Fibroblast of lung (primary cell): ENCODE measurements at regions not wholly inside any gene's neighbourhood (a gene's known extent, or its start where the extent isn't known, plus 50 kb on each side); places are given as distances from the start of the nearest gene placed in this dataset.

Experiments used
- DNase-seq, 2 donors: peaks; one replicate each; pipeline versions ENCODE4 v3.0.0 to v3.0.0-alpha.2; 2010; ENCODE audit warnings: low read depth in 2 of 2
- H2AFZ ChIP-seq: 2 replicates; pipeline ENCODE4 v1.5.1; 2012; ENCODE audit warnings: low read length, control low read depth, inconsistent platforms
- H3K27ac ChIP-seq: 2 replicates; pipeline ENCODE4 v1.5.1; 2011; ENCODE audit warnings: low read length, control low read depth; ENCODE audit not compliant: insufficient read depth
- H3K27me3 ChIP-seq: 2 replicates; pipeline ENCODE4 v1.5.1; 2011; ENCODE audit warnings: mild to moderate bottlenecking, low read length; ENCODE audit not compliant: control insufficient read depth, insufficient read depth
- H3K36me3 ChIP-seq: 2 replicates; pipeline ENCODE4 v1.5.1; 2011; ENCODE audit warnings: low read length; ENCODE audit not compliant: control insufficient read depth, insufficient read depth
- H3K4me1 ChIP-seq: 2 replicates; pipeline ENCODE4 v1.5.1; 2011; ENCODE audit warnings: low read length; ENCODE audit not compliant: control insufficient read depth, insufficient read depth; ENCODE audit errors: extremely low read depth
- H3K4me2 ChIP-seq: 2 replicates; pipeline ENCODE4 v1.5.1; 2011; ENCODE audit warnings: low read length, control low read depth; ENCODE audit not compliant: insufficient read depth; ENCODE audit errors: extremely low read depth
- H3K4me3 ChIP-seq, 4 experiments: fragments of 200-600 bp in 1 of 4; sonication (generic) in 1 of 4; replicated peaks in 1 of 4; 2 replicates each; pipeline ENCODE4 v1.5.1; 2011 to 2016; ENCODE audit warnings: low read length in 4 of 4, low read depth in 3 of 4, mild to moderate bottlenecking in 3 of 4, control low read depth in 2 of 4, inconsistent platforms in 1 of 4, mixed read lengths in 1 of 4; ENCODE audit not compliant: insufficient read depth in 1 of 4; ENCODE audit errors: control extremely low read depth in 1 of 4
- H3K79me2 ChIP-seq: 2 replicates; pipeline ENCODE4 v1.5.1; 2012; ENCODE audit warnings: mild to moderate bottlenecking, low read length, inconsistent platforms; ENCODE audit not compliant: control insufficient read depth, insufficient read depth
- H3K9ac ChIP-seq: 2 replicates; pipeline ENCODE4 v1.5.1; 2011; ENCODE audit warnings: mild to moderate bottlenecking, low read length, control low read depth; ENCODE audit not compliant: insufficient read depth
- H3K9me3 ChIP-seq: 2 replicates; pipeline ENCODE4 v1.5.1; 2012; ENCODE audit warnings: low read depth, low read length; ENCODE audit not compliant: control insufficient read depth, insufficient read depth
- H4K20me1 ChIP-seq: 2 replicates; pipeline ENCODE4 v1.5.1; 2011; ENCODE audit warnings: low read length; ENCODE audit not compliant: control insufficient read depth, insufficient read depth; ENCODE audit errors: extremely low read depth
- CTCF ChIP-seq, 2 donors: IDR thresholded peaks in 1 of 2; conservative IDR thresholded peaks in 1 of 2; 1 replicate in 1 of 2; 2 replicates in 1 of 2; pipeline ENCODE4 v1.5.1; 2011 to 2012; ENCODE audit warnings: low read length in 2 of 2, control low read depth in 1 of 2, inconsistent platforms in 1 of 2, low read depth in 1 of 2, mild to moderate bottlenecking in 1 of 2
- EZH2 ChIP-seq: IDR thresholded peaks from 2 replicates; pipeline ENCODE4 v1.5.1; 2012; ENCODE audit warnings: low read length, control low read depth, mild to moderate bottlenecking; ENCODE audit errors: missing control alignments

GRCh38 chr7:24197852-24198251, 86.1 kb upstream of the NPY start:
- Histone ChIP-seq H3K4me1 (no peaks in the 10 kb centered on the region), H3K4me3 (no peak overlapping the region), H3K9me3 (no peaks in the 10 kb centered on the region), H3K9ac (no peak overlapping the region), H4K20me1 (no peaks in the 10 kb centered on the region), H3K27ac (no peak overlapping the region), H3K4me2 (no peak overlapping the region), H3K79me2 (no peaks in the 10 kb centered on the region), H2AFZ (no peak overlapping the region), H3K27me3 (no peaks in the 10 kb centered on the region), H3K36me3 (no peaks in the 10 kb centered on the region)
- no peak for TF ChIP-seq EZH2
- peak in 1 of 2 donors; percentile 79 for DNase-seq

GRCh38 chr7:24199978-24200377, 84.0 kb upstream of the NPY start:
- no peaks in the 10 kb centered on the region for H3K79me2 ChIP-seq
- H4K20me1 ChIP-seq, result no peaks in the 10 kb centered on the region
- H3K9me3 ChIP-seq, result no peaks in the 10 kb centered on the region
- H3K27me3 ChIP-seq, result no peaks in the 10 kb centered on the region
- DNase-seq, result peak in 1 of 2 donors; percentile 57
- no peak overlapping the region for H3K4me2 ChIP-seq
- no peaks in the 10 kb centered on the region for H3K36me3 ChIP-seq
- no peak for TF ChIP-seq CTCF (conservative IDR thresholded peaks at IDR 0.05 in 1 of 2, IDR thresholded peaks at IDR 0.05 in 1 of 2; ENCODE audit: low read depth in 1 of 2, low read length in 2 of 2)
- H3K27ac ChIP-seq, result no peak overlapping the region
- H3K9ac ChIP-seq, result no peak overlapping the region
- H2AFZ ChIP-seq, result no peak overlapping the region
- no peaks in the 10 kb centered on the region for H3K4me1 ChIP-seq
- no peak overlapping the region for H3K4me3 ChIP-seq

- Histone ChIP-seq H3K9ac (no peak overlapping the region), H3K36me3 (no peaks in the 10 kb centered on the region), H3K4me2 (no peak overlapping the region), H2AFZ (no peak overlapping the region), H3K79me2 (no peaks in the 10 kb centered on the region), H3K4me3 (no peak overlapping the region), H3K4me1 (no peaks in the 10 kb centered on the region), H3K27me3 (no peaks in the 10 kb centered on the region), H3K9me3 (no peaks in the 10 kb centered on the region), H3K27ac (no peak overlapping the region), H4K20me1 (no peaks in the 10 kb centered on the region)
- no peak for TF ChIP-seq CTCF (conservative IDR thresholded peaks at IDR 0.05 in 1 of 2, IDR thresholded peaks at IDR 0.05 in 1 of 2; ENCODE audit: low read depth in 1 of 2, low read length in 2 of 2)
- no peak for TF ChIP-seq EZH2
- no peak for DNase-seq
These were observed 83.5 kb upstream of the NPY start for GRCh38 chr7:24200407-24200966.
